Endothelial cell of hepatic sinusoid (primary cell): ENCODE measurements at regions not wholly inside any gene's neighbourhood (a gene's known extent, or its start where the extent isn't known, plus 50 kb on each side); places are given as distances from the start of the nearest gene placed in this dataset.

Experiments
- in situ Hi-C: cut with HindIII; loops from 2 replicates; pipeline ENCODE4 v1.10.0; 2017; ENCODE audit warnings: low sequenced_read_pairs

GRCh38 chr17:77579131-77579530 lies 379.4 kb upstream of the TNRC6C start:
- in situ Hi-C loops, result no loop called here

- in situ Hi-C loops, result no loop called here
These were observed 378.8 kb upstream of the TNRC6C start for GRCh38 chr17:77579682-77580081.

GRCh38 chr17:77580531-77581270 lies 377.8 kb upstream of the TNRC6C start:
- in situ Hi-C loops, result no loop called here

GRCh38 chr17:77581480-77581879 lies 377.0 kb upstream of the TNRC6C start:
- in situ Hi-C loops, result no loop called here

GRCh38 chr17:77585142-77585860 lies 373.2 kb upstream of the TNRC6C start:
- in situ Hi-C loops, result no loop called here

- in situ Hi-C loops, result no loop called here
These were observed 367.4 kb upstream of the TNRC6C start for GRCh38 chr17:77590951-77591735.

- in situ Hi-C loops, result no loop called here
These were observed 366.2 kb upstream of the TNRC6C start for GRCh38 chr17:77592106-77592865.

- in situ Hi-C loops, result no loop called here
These were observed 365.4 kb upstream of the TNRC6C start for GRCh38 chr17:77593081-77593480.

- in situ Hi-C loops, result loop anchor here (5.0 kb wide), 1 partner anchor 52 kb away; no protein-coding TSS in a partner anchor
These were observed 363.9 kb upstream of the TNRC6C start for GRCh38 chr17:77594416-77595209.

- in situ Hi-C loops, result loop anchor here (5.0 kb wide), 1 partner anchor 54 kb away; no protein-coding TSS in a partner anchor
These were observed 361.7 kb upstream of the TNRC6C start for GRCh38 chr17:77596491-77597417.

- in situ Hi-C loops, result loop anchor here (5.0 kb wide), 1 partner anchor 55 kb away; no protein-coding TSS in a partner anchor
These were observed 360.9 kb upstream of the TNRC6C start for GRCh38 chr17:77597418-77598240.

- in situ Hi-C loops, result loop anchor here (5.0 kb wide), 1 partner anchor 56 kb away; no protein-coding TSS in a partner anchor
These were observed 360.3 kb upstream of the TNRC6C start for GRCh38 chr17:77598241-77598620.

GRCh38 chr17:77599699-77600098 lies 358.8 kb upstream of the TNRC6C start:
- in situ Hi-C loops, result loop anchor here (5.0 kb wide), 3 partner anchors 48 to 73 kb away; no protein-coding TSS in a partner anchor

- in situ Hi-C loops, result loop anchor here (5.0 kb wide), 2 partner anchors 47 to 72 kb away; no protein-coding TSS in a partner anchor
These were observed 358.2 kb upstream of the TNRC6C start for GRCh38 chr17:77600346-77600745.

GRCh38 chr17:77601054-77601979 lies 357.2 kb upstream of the TNRC6C start:
- in situ Hi-C loops, result loop anchor here (5.0 kb wide), 2 partner anchors 46 to 71 kb away; no protein-coding TSS in a partner anchor

GRCh38 chr17:77602062-77602746 lies 356.3 kb upstream of the TNRC6C start:
- in situ Hi-C loops, result loop anchor here (5.0 kb wide), 2 partner anchors 45 to 70 kb away; no protein-coding TSS in a partner anchor
